Fibroblast of skin of left quadriceps (primary cell): ENCODE measurements at regions not wholly inside any gene's neighbourhood (a gene's known extent, or its start where the extent isn't known, plus 50 kb on each side); places are given as distances from the start of the nearest gene placed in this dataset.
"Not testable (repeated sequence)": the region's sequence is repeated elsewhere in the genome, so short reads cannot be mapped to it uniquely, and the experiment has no call there.

Experiments
- DNase-seq, 2 experiments: peaks; one replicate each; pipeline ENCODE4 v3.0.0-alpha.2; 2013; ENCODE audit warnings: low read depth in 2 of 2

DNA sequence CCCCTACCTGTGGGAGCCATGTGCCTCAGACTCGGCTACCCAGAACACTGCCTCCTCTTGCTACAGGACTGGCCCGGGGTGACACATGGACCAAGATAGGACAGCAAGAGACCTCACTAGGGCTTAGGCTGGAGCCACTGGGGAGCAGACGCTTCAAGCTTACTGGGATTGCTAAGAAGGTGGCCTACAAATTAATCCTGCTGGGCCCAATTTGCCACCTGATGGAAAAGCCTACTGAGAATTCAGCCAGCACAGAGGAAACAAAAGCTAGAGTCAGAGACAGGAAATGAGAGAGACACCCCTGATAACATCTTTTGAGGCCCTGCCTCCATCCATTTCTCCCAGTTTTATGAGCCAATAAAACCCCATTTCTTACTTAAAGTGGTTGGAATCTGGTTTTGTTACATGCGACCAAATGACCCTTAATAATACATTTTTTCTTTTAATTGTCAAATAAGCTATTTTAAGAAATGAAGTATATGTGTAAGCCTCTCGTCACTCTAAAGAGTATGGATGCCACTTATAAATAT lies 282.1 kb downstream of the CXCL12 start:
- no peak for DNase-seq

- DNase-seq = no peak
Measured at GRCh38 chr10:44101082-44101481, 283.8 kb downstream of the CXCL12 start.

DNA sequence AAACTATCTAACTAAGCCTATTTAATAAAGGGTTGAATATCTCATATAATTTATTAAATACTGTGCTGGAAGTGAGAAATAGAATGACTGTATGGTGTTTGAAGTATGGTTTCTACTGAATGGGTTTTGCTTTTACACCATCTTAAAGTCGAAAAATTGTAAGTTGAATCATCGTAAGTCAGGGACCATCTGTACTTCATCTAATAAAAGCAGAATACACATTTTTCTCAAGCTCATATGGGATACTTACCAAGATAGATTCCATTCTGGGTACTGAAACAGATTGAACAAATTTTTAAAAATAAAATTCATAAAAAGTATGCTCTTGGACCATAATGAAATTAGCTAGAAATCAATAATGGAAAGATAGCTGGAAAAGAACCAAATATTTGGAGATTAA lies 285.4 kb downstream of the CXCL12 start:
- no peak for DNase-seq

DNA sequence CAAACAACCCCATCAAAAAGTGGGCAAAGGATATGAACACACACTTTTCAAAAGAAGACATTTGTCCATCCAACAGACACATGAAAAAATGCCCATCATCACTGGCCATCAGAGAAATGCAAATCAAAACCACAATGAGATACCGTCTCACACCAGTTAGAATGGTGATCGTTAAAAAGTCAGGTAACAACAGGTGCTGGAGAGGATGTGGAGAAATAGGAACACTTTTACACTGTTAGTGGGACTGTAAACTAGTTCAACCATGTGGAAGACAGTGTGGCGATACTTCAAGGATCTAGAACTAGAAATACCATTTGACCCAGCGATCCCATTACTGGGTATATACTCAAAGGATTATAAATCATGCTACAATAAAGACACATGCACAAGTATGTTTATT lies 288.7 kb downstream of the CXCL12 start:
- not testable (repeated sequence) for DNase-seq

GRCh38 chr10:44089671-44090070 lies 295.2 kb downstream of the CXCL12 start:
- no peak for DNase-seq

- no peak for DNase-seq
Measured at GRCh38 chr10:44087403-44087802, 297.5 kb downstream of the CXCL12 start.

DNA sequence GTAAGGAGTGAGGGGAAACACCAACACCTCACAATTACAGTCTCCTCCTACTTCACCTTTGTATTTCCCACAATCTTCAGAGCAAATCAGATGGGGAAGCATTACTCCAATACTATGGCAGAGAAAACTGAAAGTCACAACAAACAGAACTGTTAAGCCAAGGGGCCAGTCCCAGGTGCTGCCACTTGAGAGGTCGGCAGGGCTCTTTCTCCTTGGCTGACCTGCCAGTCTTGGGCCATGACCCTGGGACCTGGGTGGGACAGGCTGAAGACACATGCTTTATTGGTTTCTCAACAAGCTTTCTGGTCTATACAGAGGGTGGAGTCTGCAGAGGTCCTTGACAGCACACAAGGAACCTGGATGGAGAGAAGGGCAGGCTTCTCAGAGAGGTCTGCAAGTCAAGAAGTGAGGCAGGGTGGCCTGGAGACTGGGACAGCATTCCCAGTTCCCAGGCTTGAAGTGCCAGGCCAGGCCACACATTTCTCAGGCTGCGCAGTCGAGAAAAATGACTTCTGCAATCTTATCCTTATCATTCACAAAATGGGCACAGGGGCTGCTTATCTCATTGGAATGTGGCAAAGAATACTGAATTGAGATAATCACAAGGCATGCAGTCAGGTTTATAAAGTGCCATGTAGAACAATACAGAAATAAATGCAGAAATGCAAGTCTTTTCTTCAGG lies 301.0 kb downstream of the CXCL12 start:
- DNase-seq = no peak

DNA sequence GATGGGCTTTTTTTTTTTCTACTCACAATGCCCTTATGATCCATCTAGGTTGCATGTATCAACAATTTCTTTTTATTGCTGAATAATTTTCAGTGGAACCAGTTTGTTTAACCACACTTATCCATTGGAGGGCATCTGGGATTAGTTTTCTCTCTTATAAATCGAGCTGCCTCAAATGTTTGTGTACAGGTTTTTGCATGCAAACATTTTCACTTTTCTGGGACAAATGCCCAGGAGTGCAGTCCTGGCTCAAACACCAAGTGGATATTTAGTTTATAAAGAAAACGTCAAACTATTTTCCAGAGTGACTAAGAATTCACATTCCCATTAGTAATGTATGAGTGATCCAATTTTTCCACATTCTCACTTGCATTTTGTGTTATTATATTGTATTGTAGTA lies 313.4 kb downstream of the CXCL12 start:
- peak; percentile 88 to 89 for DNase-seq

DNA sequence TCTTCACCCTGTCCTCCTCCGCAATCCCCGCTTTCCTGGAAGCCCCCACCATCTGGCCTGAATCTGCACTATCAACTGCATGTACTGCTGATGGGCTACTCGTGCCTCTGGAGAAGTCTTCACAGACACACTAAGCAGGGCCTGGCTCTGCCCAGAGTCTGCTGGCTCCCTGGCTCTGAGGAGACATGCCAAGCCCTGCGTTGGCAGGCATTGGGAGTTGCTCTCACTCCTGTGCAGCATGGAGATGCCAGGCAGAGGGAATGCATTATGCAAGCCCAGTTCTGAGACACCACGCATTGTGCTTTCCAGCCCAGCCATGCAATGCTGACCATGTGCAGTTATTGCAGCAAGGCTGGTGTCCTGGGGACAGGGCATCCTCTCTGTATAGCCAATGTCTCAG lies 314.6 kb downstream of the CXCL12 start:
- DNase-seq = no peak

GRCh38 chr10:44069573-44069972 lies 315.3 kb downstream of the CXCL12 start:
- no peak for DNase-seq

- DNase-seq = no peak
Measured at GRCh38 chr10:44068716-44069482, 316.0 kb downstream of the CXCL12 start.

- no peak for DNase-seq
Measured at GRCh38 chr10:44067432-44067831, 317.5 kb downstream of the CXCL12 start.

- peak in 1 of 2 experiments; percentile 42 for DNase-seq
Measured at GRCh38 chr10:44066527-44067255, 318.2 kb downstream of the CXCL12 start.

DNA sequence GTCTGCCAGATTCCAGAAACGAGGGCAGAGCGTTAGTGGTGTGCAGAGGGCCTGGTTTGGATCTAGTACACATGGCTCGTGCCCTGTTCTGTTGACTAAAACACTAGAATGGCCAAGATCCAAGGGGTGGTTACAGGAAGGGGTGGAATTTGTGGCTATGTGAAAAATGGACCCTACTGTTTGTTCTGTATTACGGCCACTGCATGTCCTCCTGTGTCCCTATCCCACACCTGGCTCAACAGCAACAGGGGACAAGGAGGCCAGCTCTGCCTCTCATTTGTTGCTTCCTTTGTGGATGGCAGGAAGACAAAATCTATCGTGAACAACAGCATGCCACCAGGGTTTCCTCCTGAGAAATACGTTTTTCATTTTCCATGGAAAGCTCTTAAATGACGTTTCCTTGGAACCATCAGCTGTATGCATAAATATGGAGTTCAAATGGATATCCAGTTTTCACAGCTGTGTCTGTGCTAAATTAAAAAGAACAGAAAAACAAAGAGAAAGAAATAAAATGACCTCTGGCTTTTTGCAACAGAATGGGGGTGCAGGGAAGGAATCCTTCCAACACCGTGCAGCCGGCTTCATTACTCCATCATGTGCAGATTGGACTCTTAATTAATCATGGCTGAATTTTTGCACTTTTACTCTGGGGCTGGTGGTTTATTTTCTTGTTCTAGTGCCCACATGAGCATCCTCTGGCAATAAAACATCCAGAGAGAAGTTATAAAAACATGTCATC lies 318.9 kb downstream of the CXCL12 start:
- no peak for DNase-seq

GRCh38 chr10:44064987-44065787 lies 319.7 kb downstream of the CXCL12 start:
- no peak for DNase-seq

DNA sequence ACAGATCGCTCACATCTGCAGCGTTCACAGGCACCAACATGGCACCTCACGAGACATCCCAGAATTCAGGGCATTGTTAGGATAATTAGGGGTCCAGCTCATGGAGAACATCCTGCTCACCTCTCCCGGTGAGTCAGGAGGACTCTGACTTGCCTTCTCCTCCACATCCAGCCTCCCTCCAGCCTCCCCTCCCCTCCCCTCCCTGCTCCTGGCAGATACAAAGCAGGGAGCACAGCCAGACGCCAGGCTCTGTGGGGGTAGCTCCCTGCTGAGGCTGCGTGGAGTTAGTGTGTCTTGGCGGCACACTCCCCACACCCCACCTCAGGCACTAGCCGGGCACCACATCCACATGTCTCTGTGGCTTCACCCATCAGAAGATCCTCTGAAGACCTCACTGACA lies 320.6 kb downstream of the CXCL12 start:
- no peak for DNase-seq

- no peak for DNase-seq
Measured at GRCh38 chr10:44063686-44064085, 321.2 kb downstream of the CXCL12 start.

DNA sequence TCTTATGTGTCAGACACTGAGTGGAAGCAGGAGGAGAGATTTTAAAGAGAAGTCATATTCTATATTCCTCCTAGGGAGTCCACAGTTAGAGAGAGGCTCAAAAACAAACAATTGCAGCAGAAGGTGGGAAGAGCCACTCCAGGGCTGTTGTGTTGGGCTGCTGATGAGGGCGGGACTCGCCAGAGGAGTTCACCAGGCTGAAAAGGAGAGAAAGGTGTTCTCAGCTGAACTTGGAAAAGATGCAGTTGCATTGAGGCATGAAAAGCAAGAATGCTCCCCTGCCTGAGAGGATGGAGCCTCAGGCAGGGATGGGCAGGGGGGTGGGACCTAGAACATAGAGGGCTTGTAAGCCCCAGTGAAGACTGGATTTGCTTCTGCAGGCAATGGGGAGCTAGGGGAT lies 324.2 kb downstream of the CXCL12 start:
- no peak for DNase-seq

DNA sequence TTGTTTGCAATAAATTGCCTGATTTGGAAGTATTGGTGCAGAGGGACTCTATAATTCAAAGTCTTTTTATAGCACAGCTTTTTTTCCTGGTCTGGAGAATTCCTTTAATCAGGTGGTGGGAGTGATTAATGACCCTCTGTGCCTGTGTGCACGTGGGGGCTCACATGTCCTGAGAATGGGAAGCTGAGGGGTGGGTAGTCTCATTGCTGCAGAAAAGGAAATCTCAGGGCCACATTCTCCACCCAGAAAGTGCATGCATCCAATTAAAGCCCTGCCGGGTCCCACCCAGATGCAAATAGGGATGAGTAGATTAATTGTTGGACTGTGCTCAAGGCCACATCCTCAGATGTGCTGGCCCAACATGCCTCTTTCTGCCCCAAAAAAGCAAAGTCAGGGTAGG lies 324.7 kb downstream of the CXCL12 start:
- no peak for DNase-seq

DNA sequence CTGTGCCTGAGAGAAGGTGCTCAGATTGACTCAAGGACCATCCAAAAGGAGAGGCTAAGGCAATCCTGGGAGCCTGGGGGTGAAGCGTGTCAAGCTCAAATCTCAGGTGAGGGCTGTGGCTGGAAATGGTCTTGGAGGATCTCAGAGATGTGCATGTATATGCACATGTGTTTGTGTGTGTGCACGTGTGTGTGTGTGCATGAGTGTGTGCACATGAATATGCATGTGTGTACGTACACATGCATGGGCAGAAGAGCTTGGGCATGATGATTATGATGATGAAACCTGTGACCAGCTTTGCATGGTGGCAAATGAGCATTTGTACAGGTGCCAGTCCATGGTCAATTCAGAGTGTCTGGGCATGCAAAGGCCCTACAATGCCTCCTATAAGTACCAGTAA lies 326.6 kb downstream of the CXCL12 start:
- DNase-seq = no peak
